ENCODE measurements at regions not wholly inside any gene's neighbourhood (a gene's known extent, or its start where the extent isn't known, plus 50 kb on each side); places are given as distances from the start of the nearest gene placed in this dataset.

DNA sequence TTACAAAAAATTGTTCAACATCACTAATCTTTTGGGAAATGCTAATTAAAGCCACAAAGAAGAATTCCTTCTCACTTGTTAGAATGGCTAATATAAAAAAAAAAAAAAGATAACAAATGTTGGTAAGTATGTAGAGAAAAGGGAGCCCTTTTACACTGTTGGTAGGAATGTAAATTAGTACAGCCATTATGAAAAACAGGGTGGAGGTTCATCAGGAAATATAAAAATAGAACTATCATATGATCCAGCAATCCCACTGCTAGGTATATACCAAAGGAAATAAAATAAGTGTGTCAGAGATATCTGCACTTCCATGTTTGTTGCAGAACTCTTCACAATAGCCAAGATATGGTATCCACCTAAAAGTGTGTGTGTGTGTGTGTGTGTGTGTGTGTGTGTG is 83.5 kb upstream of the RGMB start:
- no peak for DNase-seq (ENCODE audit: low read depth)

DNA sequence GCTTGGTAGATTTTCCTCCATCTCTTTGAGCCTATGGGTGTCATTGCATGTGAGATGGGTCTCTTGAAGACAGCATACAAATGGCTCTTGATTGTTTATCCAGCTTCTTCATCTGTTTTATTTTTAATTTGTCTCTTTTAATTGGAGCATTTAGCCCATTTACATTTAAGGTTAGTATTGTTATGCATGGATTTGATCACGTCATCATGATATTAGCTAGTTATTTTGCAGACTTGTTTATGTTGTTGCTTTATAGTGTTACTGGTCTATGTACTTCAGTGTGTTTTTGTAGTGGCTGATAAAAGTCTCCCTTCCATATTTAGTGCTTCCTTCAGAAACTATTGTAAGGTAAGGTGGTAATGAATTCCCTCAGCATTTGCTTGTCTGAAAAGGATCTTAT is 78.6 kb upstream of the RGMB start:
- DNase-seq (ENCODE audit: low read depth) = no peak

DNA sequence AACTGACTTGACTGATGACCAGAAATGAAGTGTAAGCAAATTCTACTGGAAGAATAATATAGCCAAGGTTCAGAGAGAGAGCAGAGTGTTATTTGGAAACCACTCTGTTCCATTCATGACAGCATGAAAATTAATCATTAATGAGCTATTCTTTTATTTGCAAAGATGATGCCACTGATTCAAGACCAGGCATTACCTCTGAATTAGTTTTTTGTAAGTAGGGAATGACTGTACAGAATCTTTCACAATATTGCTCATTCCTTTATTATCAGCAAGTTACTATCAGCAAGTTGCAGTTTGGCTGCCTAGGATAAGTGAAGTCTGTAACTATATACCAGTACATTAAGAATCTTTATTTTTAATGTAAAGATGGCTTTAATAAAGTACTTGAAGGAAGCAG is 75.1 kb upstream of the RGMB start:
- no peak for DNase-seq (ENCODE audit: low read depth)

DNA sequence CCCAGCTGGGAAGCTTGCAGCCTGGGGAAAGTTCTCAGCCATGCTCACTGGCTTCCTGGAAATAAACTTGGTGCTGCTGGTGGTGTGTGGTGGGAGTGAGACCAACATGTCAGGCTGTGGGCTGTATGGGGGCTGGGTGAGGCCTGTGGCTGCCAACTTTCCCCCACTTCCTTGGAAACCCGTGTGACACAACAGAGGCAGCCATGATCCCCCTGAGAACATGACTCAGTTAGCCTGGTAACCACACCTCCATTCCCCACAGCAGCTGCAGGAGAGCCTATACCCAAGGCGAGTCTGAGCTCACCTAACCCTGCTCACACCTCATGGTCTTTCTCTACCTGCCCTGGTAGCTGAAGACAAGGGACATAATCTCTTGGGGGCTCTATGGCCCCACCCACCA is 72.7 kb upstream of the RGMB start:
- DNase-seq (ENCODE audit: low read depth) = no peak

DNA sequence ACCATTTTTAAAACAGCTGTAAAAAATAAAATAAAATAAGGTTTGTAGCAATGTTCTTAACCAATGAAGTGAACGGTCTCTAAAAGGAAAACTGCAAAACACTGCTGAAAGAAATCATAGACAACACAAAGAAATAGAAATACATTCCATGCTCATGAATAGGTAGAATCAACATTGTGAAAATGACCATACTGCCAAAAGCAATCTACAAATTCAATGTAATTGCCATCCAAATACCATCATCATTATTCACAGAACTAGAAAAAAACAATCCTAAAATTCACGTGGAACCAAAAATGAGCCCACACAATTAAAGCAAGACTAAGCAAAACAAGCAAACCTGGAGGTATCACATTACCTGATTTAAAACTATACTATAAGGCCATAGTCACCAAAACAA is 67.6 kb upstream of the RGMB start:
- DNase-seq (ENCODE audit: low read depth) = peak; percentile 10

DNA sequence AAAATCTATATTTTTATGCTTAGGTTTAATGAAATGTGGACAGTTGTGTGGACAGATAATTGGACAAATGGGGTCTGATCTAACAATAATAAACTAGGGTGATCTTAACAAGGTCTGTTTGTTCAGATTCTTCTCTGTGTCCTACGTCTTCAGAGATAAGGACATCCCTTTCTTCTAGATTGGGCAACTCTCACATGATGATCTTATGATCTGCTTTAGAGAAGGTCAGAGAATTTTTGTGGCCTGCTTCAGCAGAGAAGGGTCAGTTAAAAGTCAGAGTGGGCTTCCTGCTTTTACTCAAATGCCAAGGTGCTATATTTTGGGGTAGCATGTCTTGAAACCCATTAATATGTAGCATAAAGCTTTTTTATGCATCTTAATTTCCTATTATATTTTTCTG is 63.8 kb upstream of the RGMB start:
- no peak for DNase-seq (ENCODE audit: low read depth)

DNA sequence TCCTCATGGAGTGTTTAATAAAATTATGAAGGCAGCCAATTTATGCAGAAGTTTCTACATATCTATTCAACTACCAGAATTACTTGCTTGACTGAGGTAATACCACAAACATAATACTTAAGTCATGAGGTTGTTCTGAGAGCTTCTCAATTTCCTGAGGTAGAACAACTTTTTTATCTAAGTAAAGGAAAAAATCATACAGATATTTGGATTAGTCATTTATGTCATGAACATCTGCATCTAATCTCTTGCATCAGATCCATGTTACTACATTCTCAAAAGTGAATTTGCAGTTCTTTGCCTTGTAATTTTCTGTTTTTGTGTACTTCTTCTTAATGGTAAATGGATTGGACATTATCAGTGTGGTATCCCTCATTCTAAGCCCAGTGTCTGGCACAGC is 60.4 kb upstream of the RGMB start:
- peak; percentile 11 for DNase-seq (ENCODE audit: low read depth)

DNA sequence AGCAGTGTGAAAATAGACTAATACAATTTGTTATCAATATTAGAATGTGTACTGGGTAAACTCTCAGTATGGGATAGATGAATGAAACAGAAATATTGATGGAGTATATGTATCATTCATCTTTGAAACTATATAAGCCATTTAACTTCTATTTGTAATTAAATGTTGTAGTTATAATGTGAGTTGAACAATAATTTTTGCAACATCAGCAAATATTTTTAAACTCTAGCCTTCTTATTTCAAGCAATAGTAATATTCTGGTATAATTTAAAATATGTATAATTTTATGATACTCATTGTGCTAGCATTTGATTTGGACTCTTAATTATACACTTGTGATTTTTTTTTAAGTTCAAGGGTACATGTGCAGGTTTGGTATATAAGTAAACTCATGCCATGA is 59.6 kb upstream of the RGMB start:
- DNase-seq (ENCODE audit: low read depth) = no peak

DNA sequence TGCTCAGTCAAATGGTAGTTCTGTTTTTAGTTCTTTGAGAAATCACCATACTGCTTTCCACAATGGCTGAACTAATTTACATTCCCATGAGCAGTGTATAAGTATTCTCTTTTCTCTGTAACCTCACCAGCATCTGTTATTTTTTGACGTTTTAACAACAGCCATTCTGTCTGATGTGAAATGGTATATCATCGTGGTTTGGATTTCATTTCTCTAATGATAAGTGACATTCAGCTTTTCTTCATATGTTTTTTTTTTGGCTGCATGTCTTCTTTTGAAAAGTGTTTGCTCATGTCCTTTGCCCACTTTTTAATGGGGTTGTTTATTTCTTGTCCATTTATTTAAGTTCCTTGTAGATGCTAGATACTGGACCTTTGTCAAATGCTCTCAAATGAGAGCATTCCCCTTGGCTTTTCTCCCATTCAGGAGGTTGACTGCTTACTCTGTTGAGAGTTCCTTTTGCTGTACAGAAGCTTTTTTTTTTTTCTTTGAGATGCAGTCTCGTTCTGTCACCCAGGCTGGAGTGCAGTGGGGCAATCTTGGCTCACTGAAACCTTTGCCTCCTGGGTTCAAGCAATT is 58.7 kb upstream of the RGMB start:
- DNase-seq (ENCODE audit: low read depth) = no peak

DNA sequence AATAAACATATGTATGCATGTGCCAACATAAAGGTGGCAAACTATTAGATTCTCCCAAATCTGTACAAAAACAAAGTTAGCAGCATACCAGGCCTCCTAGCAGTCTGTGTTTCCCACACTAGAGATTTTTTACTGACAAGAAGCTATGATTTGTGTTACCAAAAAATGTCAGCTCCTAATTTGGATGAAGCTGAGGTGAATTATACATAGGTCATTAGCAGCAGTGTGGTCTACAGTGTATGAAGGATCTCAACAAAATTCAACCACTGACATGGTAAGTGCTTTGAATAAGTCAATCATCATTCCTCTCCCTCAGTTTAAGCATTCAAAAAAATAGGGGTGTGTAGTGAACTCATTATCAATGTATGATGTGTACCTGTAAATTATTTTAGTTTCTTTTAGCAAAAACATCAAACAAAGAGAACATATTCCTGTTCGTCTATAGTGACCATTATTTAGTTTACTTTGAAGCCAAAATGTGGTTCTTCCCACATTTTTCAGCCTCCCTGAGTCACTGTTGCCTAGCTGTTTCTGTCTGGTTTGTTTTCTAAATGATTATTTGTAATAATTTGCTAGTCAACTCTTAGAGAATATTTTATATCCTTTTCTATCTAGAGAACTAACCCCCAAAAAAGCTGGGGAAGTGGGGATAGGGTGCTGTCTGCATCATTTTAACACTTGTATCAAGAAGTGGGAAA is 52.1 kb upstream of the RGMB start:
- DNase-seq (ENCODE audit: low read depth) = peak; percentile 10

DNA sequence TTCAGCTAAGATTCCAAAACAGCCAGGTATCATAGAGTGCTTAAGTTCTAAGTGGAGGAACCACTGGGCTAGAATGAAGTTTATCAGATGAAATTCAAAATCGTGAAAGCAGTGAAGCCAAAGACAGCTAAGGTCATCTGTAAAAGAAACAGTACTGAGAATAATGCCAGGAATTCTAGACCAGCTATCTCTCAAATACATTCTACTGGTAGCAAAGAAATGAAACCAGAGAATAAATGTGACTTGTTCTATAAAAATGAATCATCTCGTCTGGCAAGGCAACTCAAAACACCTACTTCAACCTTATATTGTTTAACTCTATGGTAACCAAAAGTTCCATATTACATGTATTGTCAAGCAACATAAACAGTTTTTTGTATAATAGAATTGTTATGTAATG is 51.3 kb upstream of the RGMB start:
- DNase-seq (ENCODE audit: low read depth) = no peak

DNA sequence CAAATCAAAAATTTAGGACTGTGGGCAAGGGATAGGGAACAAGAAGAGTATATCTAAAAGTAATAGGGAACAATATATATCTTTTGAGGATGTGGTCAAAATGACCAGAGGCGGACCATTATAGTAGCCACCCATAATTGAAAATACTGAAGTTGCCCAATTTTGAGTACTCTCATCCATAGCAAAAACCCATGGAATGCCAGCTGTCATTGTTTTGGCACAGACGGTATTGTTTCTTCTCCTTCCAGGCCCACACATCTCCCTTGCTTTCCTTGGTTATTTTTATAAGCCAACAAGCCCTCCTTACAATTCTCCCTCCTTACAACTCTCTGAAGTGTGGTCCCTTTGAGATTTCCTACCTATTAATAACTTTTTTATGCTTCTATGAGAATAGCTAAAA is 50.4 kb upstream of the RGMB start:
- DNase-seq (ENCODE audit: low read depth) = no peak
